ENCODE measurements at regions not wholly inside any gene's neighbourhood (a gene's known extent, or its start where the extent isn't known, plus 50 kb on each side); places are given as distances from the start of the nearest gene placed in this dataset.
"Not testable (repeated sequence)": the region's sequence is repeated elsewhere in the genome, so short reads cannot be mapped to it uniquely, and the experiment has no call there.

DNA sequence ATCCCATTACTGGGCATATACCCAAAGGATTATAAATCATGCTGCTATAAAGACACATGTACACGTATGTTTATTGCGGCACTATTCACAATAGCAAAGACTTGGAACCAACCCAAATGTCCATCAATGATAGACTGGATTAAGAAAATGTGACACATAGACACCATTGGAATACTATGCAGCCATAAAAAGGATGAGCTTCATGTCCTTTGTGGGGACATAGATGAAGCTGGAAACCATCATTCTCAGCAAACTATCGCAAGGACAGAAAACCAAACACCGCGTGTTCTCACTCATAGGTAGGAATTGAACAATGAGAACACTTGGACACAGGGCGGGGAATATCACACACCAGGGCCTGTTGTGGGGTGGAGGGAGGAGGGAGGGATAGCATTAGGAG, 105.3 kb downstream of the NOC3L start:
- not testable (repeated sequence) for H3K9me3 ChIP-seq (ENCODE audit: control insufficient read depth, insufficient read depth, low read length); H3K4me1 ChIP-seq (ENCODE audit: control insufficient read depth, insufficient read depth, low read length); H3K9ac ChIP-seq (ENCODE audit: low read depth, low read length); H3K27me3 ChIP-seq (ENCODE audit: control insufficient read depth, insufficient read depth, low read length); H3K36me3 ChIP-seq (ENCODE audit: control insufficient read depth, insufficient read depth, low read length); H3K27ac ChIP-seq (ENCODE audit: low read depth, low read length); H3K4me3 ChIP-seq (ENCODE audit: low read depth, low read length)

- H3K9me3 ChIP-seq (ENCODE audit: control insufficient read depth, insufficient read depth, low read length) = no peaks in the 10 kb centered on the region
- H3K36me3 ChIP-seq (ENCODE audit: control insufficient read depth, insufficient read depth, low read length) = no peaks in the 10 kb centered on the region
- no peaks in the 10 kb centered on the region for H3K4me1 ChIP-seq (ENCODE audit: control insufficient read depth, insufficient read depth, low read length)
- H3K9ac ChIP-seq (ENCODE audit: low read depth, low read length) = no peak overlapping the region
- no peak overlapping the region for H3K4me3 ChIP-seq (ENCODE audit: low read depth, low read length)
- no peak overlapping the region for H3K27ac ChIP-seq (ENCODE audit: low read depth, low read length)
- no peaks in the 10 kb centered on the region for H3K27me3 ChIP-seq (ENCODE audit: control insufficient read depth, insufficient read depth, low read length)
These were observed 102.3 kb downstream of the NOC3L start for GRCh38 chr10:94260455-94260854.

- Histone ChIP-seq H3K9ac (ENCODE audit: low read depth, low read length) (no peak overlapping the region), H3K4me1 (ENCODE audit: control insufficient read depth, insufficient read depth, low read length) (no peaks in the 10 kb centered on the region), H3K27me3 (ENCODE audit: control insufficient read depth, insufficient read depth, low read length) (no peaks in the 10 kb centered on the region), H3K4me3 (ENCODE audit: low read depth, low read length) (no peak overlapping the region), H3K9me3 (ENCODE audit: control insufficient read depth, insufficient read depth, low read length) (no peaks in the 10 kb centered on the region), H3K36me3 (ENCODE audit: control insufficient read depth, insufficient read depth, low read length) (no peaks in the 10 kb centered on the region), H3K27ac (ENCODE audit: low read depth, low read length) (no peak overlapping the region)
These were observed 98.7 kb downstream of the NOC3L start for GRCh38 chr10:94264085-94264484.

GRCh38 chr10:94266091-94266490, 96.6 kb downstream of the NOC3L start:
- H3K27ac ChIP-seq (ENCODE audit: low read depth, low read length) = no peak overlapping the region
- H3K9me3 ChIP-seq (ENCODE audit: control insufficient read depth, insufficient read depth, low read length) = no peaks in the 10 kb centered on the region
- H3K36me3 ChIP-seq (ENCODE audit: control insufficient read depth, insufficient read depth, low read length) = no peaks in the 10 kb centered on the region
- no peaks in the 10 kb centered on the region for H3K4me1 ChIP-seq (ENCODE audit: control insufficient read depth, insufficient read depth, low read length)
- no peaks in the 10 kb centered on the region for H3K27me3 ChIP-seq (ENCODE audit: control insufficient read depth, insufficient read depth, low read length)
- no peak overlapping the region for H3K4me3 ChIP-seq (ENCODE audit: low read depth, low read length)
- H3K9ac ChIP-seq (ENCODE audit: low read depth, low read length) = no peak overlapping the region

- Histone ChIP-seq H3K27ac (ENCODE audit: low read depth, low read length) (no peak overlapping the region), H3K9ac (ENCODE audit: low read depth, low read length) (no peak overlapping the region), H3K36me3 (ENCODE audit: control insufficient read depth, insufficient read depth, low read length) (no peaks in the 10 kb centered on the region), H3K27me3 (ENCODE audit: control insufficient read depth, insufficient read depth, low read length) (no peaks in the 10 kb centered on the region), H3K4me3 (ENCODE audit: low read depth, low read length) (no peak overlapping the region), H3K4me1 (ENCODE audit: control insufficient read depth, insufficient read depth, low read length) (no peaks in the 10 kb centered on the region), H3K9me3 (ENCODE audit: control insufficient read depth, insufficient read depth, low read length) (no peaks in the 10 kb centered on the region)
These were observed 94.1 kb downstream of the NOC3L start for GRCh38 chr10:94268652-94269051.

GRCh38 chr10:94274142-94274787, 88.5 kb downstream of the NOC3L start:
- Histone ChIP-seq H3K4me1 (ENCODE audit: control insufficient read depth, insufficient read depth, low read length) (no peaks in the 10 kb centered on the region), H3K27me3 (ENCODE audit: control insufficient read depth, insufficient read depth, low read length) (no peaks in the 10 kb centered on the region), H3K9me3 (ENCODE audit: control insufficient read depth, insufficient read depth, low read length) (no peaks in the 10 kb centered on the region), H3K9ac (ENCODE audit: low read depth, low read length) (no peak overlapping the region), H3K27ac (ENCODE audit: low read depth, low read length) (no peak overlapping the region), H3K36me3 (ENCODE audit: control insufficient read depth, insufficient read depth, low read length) (no peaks in the 10 kb centered on the region), H3K4me3 (ENCODE audit: low read depth, low read length) (no peak overlapping the region)

DNA sequence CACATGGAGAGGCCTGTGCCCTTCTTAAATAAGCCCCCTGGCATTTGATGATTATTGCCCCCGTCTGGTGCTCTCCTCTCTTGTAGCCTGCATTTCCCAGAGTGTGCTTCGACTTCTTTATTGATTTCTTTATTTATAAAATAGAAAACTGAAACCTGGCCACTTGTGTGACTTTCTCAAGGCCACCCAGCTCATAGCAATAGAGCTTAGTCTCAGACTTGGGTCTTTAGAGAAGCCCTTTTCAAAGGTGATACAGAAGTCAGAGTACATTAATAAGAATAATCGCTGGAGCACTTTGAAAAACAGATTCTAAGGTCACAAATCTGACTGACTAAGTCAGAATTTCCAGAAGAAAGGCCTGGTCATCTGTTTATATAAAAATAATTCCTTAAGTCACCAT, 86.6 kb downstream of the NOC3L start:
- Histone ChIP-seq H3K4me3 (ENCODE audit: low read depth, low read length) (no peak overlapping the region), H3K27ac (ENCODE audit: low read depth, low read length) (no peak overlapping the region), H3K9ac (ENCODE audit: low read depth, low read length) (no peak overlapping the region)

GRCh38 chr10:94277450-94277849, 85.3 kb downstream of the NOC3L start:
- Histone ChIP-seq H3K4me1 (ENCODE audit: control insufficient read depth, insufficient read depth, low read length) (peaks cover 3% of the 10 kb centered on the region; the same call in 1 of the 2 replicates), H3K9ac (ENCODE audit: low read depth, low read length) (no peak overlapping the region), H3K9me3 (ENCODE audit: control insufficient read depth, insufficient read depth, low read length) (no peaks in the 10 kb centered on the region), H3K27me3 (ENCODE audit: control insufficient read depth, insufficient read depth, low read length) (no peaks in the 10 kb centered on the region), H3K4me3 (ENCODE audit: low read depth, low read length) (no peak overlapping the region), H3K27ac (ENCODE audit: low read depth, low read length) (no peak overlapping the region), H3K36me3 (ENCODE audit: control insufficient read depth, insufficient read depth, low read length) (no peaks in the 10 kb centered on the region)

More for the DNA sequence above, 86.6 kb downstream of the NOC3L start:
- H3K36me3 ChIP-seq (ENCODE audit: control insufficient read depth, insufficient read depth, low read length) = no peaks in the 10 kb centered on the region
- H3K4me1 ChIP-seq (ENCODE audit: control insufficient read depth, insufficient read depth, low read length) = peaks cover 3% of the 10 kb centered on the region; the same call in 1 of the 2 replicates
- H3K27me3 ChIP-seq (ENCODE audit: control insufficient read depth, insufficient read depth, low read length) = no peaks in the 10 kb centered on the region
- H3K9me3 ChIP-seq (ENCODE audit: control insufficient read depth, insufficient read depth, low read length) = no peaks in the 10 kb centered on the region

DNA sequence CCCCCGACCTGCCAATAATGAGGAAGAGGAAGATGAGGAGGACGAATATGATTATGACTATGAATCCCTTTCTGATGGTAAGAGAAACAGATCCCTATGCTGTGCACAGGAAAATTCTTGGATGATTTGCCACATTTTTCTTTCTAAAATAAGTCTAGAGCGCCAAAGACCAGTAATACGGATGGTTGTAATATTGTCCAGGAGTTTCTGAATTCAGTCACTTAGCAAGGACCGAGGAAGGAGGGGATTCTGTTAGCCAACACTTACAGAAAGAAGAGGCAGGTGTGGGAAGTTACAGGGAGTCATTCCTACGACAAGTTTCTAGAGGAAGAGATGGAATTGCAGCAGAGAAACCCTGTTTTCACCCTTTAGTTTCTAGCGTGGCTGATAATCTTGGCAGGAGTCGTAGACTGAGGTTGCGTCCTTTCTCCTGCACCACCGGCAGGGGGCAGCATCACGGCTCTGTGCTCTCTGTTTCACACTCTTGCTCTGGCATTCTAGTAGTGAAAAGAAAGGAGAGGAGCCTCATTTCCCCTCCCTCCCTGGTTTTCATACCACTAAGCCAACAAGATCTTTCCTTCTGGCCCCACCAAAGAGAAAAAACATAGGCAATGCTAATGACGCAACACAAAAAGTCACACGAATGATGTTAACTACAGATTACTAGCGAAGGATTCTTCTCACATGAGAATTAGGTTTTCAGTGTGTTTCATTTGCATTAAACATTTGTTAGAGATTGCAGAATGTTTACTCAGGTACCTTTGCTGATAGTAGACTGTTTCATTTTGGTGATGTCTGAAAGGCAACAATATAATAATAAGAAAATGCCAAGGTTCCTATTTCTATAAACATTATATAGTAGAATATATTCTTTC, 82.7 kb downstream of the NOC3L start:
- Histone ChIP-seq H3K27me3 (ENCODE audit: control insufficient read depth, insufficient read depth, low read length) (no peaks in the 10 kb centered on the region), H3K9me3 (ENCODE audit: control insufficient read depth, insufficient read depth, low read length) (no peaks in the 10 kb centered on the region), H3K36me3 (ENCODE audit: control insufficient read depth, insufficient read depth, low read length) (no peaks in the 10 kb centered on the region), H3K4me3 (ENCODE audit: low read depth, low read length) (no peak overlapping the region), H3K4me1 (ENCODE audit: control insufficient read depth, insufficient read depth, low read length) (peaks cover 3% of the 10 kb centered on the region; the same call in 1 of the 2 replicates), H3K27ac (ENCODE audit: low read depth, low read length) (no peak overlapping the region), H3K9ac (ENCODE audit: low read depth, low read length) (no peak overlapping the region)

GRCh38 chr10:94281654-94282053, 81.1 kb downstream of the NOC3L start:
- H3K36me3 ChIP-seq (ENCODE audit: control insufficient read depth, insufficient read depth, low read length) = no peaks in the 10 kb centered on the region
- H3K9me3 ChIP-seq (ENCODE audit: control insufficient read depth, insufficient read depth, low read length) = no peaks in the 10 kb centered on the region
- no peak overlapping the region for H3K27ac ChIP-seq (ENCODE audit: low read depth, low read length)
- H3K4me3 ChIP-seq (ENCODE audit: low read depth, low read length) = no peak overlapping the region
- no peaks in the 10 kb centered on the region for H3K27me3 ChIP-seq (ENCODE audit: control insufficient read depth, insufficient read depth, low read length)
- H3K9ac ChIP-seq (ENCODE audit: low read depth, low read length) = no peak overlapping the region
- peaks cover 3% of the 10 kb centered on the region; the same call in 1 of the 2 replicates for H3K4me1 ChIP-seq (ENCODE audit: control insufficient read depth, insufficient read depth, low read length)

- Histone ChIP-seq H3K4me1 (ENCODE audit: control insufficient read depth, insufficient read depth, low read length) (peaks cover 3% of the 10 kb centered on the region; the same call in 1 of the 2 replicates), H3K9ac (ENCODE audit: low read depth, low read length) (no peak overlapping the region), H3K27ac (ENCODE audit: low read depth, low read length) (no peak overlapping the region), H3K9me3 (ENCODE audit: control insufficient read depth, insufficient read depth, low read length) (no peaks in the 10 kb centered on the region), H3K27me3 (ENCODE audit: control insufficient read depth, insufficient read depth, low read length) (no peaks in the 10 kb centered on the region), H3K4me3 (ENCODE audit: low read depth, low read length) (no peak overlapping the region), H3K36me3 (ENCODE audit: control insufficient read depth, insufficient read depth, low read length) (no peaks in the 10 kb centered on the region)
These were observed 80.4 kb downstream of the NOC3L start for GRCh38 chr10:94282369-94282768.
